H1 (cell line): ENCODE measurements at regions not wholly inside any gene's neighbourhood (a gene's known extent, or its start where the extent isn't known, plus 50 kb on each side); places are given as distances from the start of the nearest gene placed in this dataset.

ENCODE experiments used
- EP300 ChIP-seq, 2 experiments: IDR thresholded peaks; 1 replicate in 1 of 2; 2 replicates in 1 of 2; pipeline ENCODE4 v1.6.1; 2011 to 2012; ENCODE audit warnings: low read depth in 2 of 2, low read length in 2 of 2, mild to moderate bottlenecking in 2 of 2, borderline replicate concordance in 1 of 2, inconsistent platforms in 1 of 2, moderate library complexity in 1 of 2
- EZH2 ChIP-seq: fragments of 200-600 bp; sonication (generic); IDR thresholded peaks from 2 replicates; pipeline ENCODE4 v1.7.1; 2012; ENCODE audit warnings: low read depth, mild to moderate bottlenecking, moderate library complexity, low read length, inconsistent platforms; ENCODE audit not compliant: severe bottlenecking
- GABPA ChIP-seq: IDR thresholded peaks from 2 replicates; pipeline ENCODE4 v1.6.1; 2011; ENCODE audit warnings: mild to moderate bottlenecking, low read length, moderate library complexity, borderline replicate concordance; ENCODE audit not compliant: insufficient read depth
- KDM1A ChIP-seq: fragments of 200-600, 300-600 bp; sonication (generic); IDR thresholded peaks from 2 replicates; pipeline ENCODE4 v1.7.1; 2016; ENCODE audit warnings: mild to moderate bottlenecking, low read length, borderline replicate concordance
- MAFK ChIP-seq: IDR thresholded peaks from 2 replicates; pipeline ENCODE4 v1.6.1; 2012; ENCODE audit warnings: low read depth, mild to moderate bottlenecking, improper control_type of control experiment, low read length
- NRF1 ChIP-seq: IDR thresholded peaks from 2 replicates; pipeline ENCODE4 v1.6.1; 2011; ENCODE audit warnings: mild to moderate bottlenecking, low read depth, low read length, improper control_type of control experiment
- POLR2A ChIP-seq, 2 experiments: IDR thresholded peaks; 1 replicate in 1 of 2; 2 replicates in 1 of 2; pipeline ENCODE4 v1.6.1; 2011; ENCODE audit warnings: low read depth in 2 of 2, low read length in 2 of 2, mild to moderate bottlenecking in 2 of 2; ENCODE audit errors: control extremely low read depth in 1 of 2
- TCF12 ChIP-seq: IDR thresholded peaks from 2 replicates; pipeline ENCODE4 v1.6.1; 2011; ENCODE audit warnings: low read depth, mild to moderate bottlenecking, low read length
- TF ChIP-seq, protein P1 (sequence below): IDR thresholded peaks from 2 replicates; pipeline ENCODE4 v1.6.1; 2011; ENCODE audit warnings: low read length, improper control_type of control experiment

GRCh38 chr4:145414841-145415240, 66.8 kb upstream of the SMAD1 start:
- TF ChIP-seq TCF12 (no peak), EZH2 (no peak), KDM1A (no peak), MAFK (no peak), GABPA (no peak), NRF1 (no peak), EP300 (IDR thresholded peaks at IDR 0.05; ENCODE audit: borderline replicate concordance in 1 of 2, low read depth in 2 of 2, low read length in 2 of 2) (no peak), POLR2A (IDR thresholded peaks at IDR 0.05; ENCODE audit: control extremely low read depth in 1 of 2, low read depth in 2 of 2, low read length in 2 of 2) (no peak)
- TF ChIP-seq, protein P1, sequence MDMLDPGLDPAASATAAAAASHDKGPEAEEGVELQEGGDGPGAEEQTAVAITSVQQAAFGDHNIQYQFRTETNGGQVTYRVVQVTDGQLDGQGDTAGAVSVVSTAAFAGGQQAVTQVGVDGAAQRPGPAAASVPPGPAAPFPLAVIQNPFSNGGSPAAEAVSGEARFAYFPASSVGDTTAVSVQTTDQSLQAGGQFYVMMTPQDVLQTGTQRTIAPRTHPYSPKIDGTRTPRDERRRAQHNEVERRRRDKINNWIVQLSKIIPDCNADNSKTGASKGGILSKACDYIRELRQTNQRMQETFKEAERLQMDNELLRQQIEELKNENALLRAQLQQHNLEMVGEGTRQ, result no peak
